ENCODE measurements at regions not wholly inside any gene's neighbourhood (a gene's known extent, or its start where the extent isn't known, plus 50 kb on each side); places are given as distances from the start of the nearest gene placed in this dataset.

DNA sequence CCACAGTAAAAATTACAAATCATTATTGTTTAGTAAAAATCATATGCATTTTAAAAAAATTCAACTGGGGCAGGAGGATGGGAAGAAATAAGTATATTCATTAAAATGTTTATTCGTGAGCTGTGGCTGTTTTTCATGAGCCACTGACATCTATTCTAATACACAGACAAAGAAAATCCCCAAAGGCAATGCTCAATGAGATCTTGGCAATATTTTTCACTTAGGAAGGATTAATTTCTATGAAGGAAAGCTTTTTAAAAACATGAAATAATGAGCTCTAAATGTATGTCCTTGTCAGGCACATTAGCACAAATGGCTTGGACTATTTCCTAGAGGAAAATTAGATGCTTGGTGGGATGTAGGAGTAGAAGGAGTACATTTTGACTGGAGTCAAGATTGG is 262.0 kb upstream of the MMADHC start:
- H3K9ac ChIP-seq (ENCODE audit: extremely low read depth, insufficient read length, low read length) = no peak overlapping the region
- WGBS (ENCODE audit: extremely low coverage, insufficient read length, low lambda C conversion rate) = no CpG with 5 or more reads among the region's 1 CpG
- H3K18ac ChIP-seq (ENCODE audit: insufficient read length, low read depth, low read length) = no peak overlapping the region
- no peak overlapping the region for H2BK5ac ChIP-seq (ENCODE audit: insufficient read length, low read length)
- H2BK20ac ChIP-seq (ENCODE audit: low read depth, low read length, poor library complexity, severe bottlenecking) = no peak overlapping the region
- TF ChIP-seq, protein P1, sequence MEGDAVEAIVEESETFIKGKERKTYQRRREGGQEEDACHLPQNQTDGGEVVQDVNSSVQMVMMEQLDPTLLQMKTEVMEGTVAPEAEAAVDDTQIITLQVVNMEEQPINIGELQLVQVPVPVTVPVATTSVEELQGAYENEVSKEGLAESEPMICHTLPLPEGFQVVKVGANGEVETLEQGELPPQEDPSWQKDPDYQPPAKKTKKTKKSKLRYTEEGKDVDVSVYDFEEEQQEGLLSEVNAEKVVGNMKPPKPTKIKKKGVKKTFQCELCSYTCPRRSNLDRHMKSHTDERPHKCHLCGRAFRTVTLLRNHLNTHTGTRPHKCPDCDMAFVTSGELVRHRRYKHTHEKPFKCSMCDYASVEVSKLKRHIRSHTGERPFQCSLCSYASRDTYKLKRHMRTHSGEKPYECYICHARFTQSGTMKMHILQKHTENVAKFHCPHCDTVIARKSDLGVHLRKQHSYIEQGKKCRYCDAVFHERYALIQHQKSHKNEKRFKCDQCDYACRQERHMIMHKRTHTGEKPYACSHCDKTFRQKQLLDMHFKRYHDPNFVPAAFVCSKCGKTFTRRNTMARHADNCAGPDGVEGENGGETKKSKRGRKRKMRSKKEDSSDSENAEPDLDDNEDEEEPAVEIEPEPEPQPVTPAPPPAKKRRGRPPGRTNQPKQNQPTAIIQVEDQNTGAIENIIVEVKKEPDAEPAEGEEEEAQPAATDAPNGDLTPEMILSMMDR (conservative IDR thresholded peaks at IDR 0.05) = no peak
- Mint-ChIP-seq H3K27me3 (ENCODE audit: low read depth) (peaks cover 1% of the 10 kb centered on the region; the same call in 1 of the 2 replicates), H3K36me3 (ENCODE audit: insufficient read depth in 1 of 3, low read depth in 3 of 3) (peaks cover 6 to 11% (median 6%) of the 10 kb centered on the region in 3 experiments), H3K4me1 (no peaks in the 10 kb centered on the region; a peak in 1 of 4 replicates), H3K9me3 (peaks cover 9 to 11% of the 10 kb centered on the region in 2 experiments), H3K27ac (no peak overlapping the region; a peak in 1 of 7 replicates), H3K4me3 (no peak overlapping the region)
- H3K4me1 ChIP-seq (ENCODE audit: insufficient read depth, low read length) = no peaks in the 10 kb centered on the region
- H4K91ac ChIP-seq (ENCODE audit: insufficient read length, low read depth, low read length) = no peak overlapping the region
- no peaks in the 10 kb centered on the region for H3K79me1 ChIP-seq (ENCODE audit: insufficient read depth, low read depth, low read length, poor library complexity, severe bottlenecking)
- H3K27me3 ChIP-seq (ENCODE audit: insufficient read depth, low read length) = no peaks in the 10 kb centered on the region
- no peak overlapping the region for H2BK15ac ChIP-seq (ENCODE audit: low read depth, low read length)
- no peak overlapping the region for H3T11ph ChIP-seq (ENCODE audit: low read length)
- no peak overlapping the region for H4K5ac ChIP-seq (ENCODE audit: insufficient read length, low read depth, low read length)
- no peak for DNase-seq
- H3K4me2 ChIP-seq (ENCODE audit: insufficient read depth, insufficient read length, low read length) = no peak overlapping the region
- H3K23me2 ChIP-seq (ENCODE audit: insufficient read length, low read depth, low read length, poor library complexity, severe bottlenecking) = no peaks in the 10 kb centered on the region
- H2AK5ac ChIP-seq (ENCODE audit: insufficient read length, low read length) = no peak overlapping the region
- no peak overlapping the region for H3K27ac ChIP-seq (ENCODE audit: insufficient read length, low read depth, low read length)
- H4K8ac ChIP-seq (replicated peaks; ENCODE audit: insufficient read length, low read depth, low read length) = no peak overlapping the region
- H3K56ac ChIP-seq (ENCODE audit: insufficient read length, low read depth, low read length) = no peak overlapping the region
- no peaks in the 10 kb centered on the region for H3K79me2 ChIP-seq (ENCODE audit: insufficient read depth, low read length)
- H3K4ac ChIP-seq (ENCODE audit: low read depth, low read length) = no peak overlapping the region
- H2BK120ac ChIP-seq (ENCODE audit: low read depth, low read length, poor library complexity, severe bottlenecking) = no peak overlapping the region
- H2AFZ ChIP-seq (ENCODE audit: low read length) = no peak overlapping the region
- H2BK12ac ChIP-seq (ENCODE audit: insufficient read length, low read depth, low read length) = no peak overlapping the region
- H3K9me3 ChIP-seq (ENCODE audit: control insufficient read depth, low read depth, low read length) = no peaks in the 10 kb centered on the region
- H4K20me1 ChIP-seq (ENCODE audit: control insufficient read depth, insufficient read depth, insufficient read length) = no peaks in the 10 kb centered on the region
- no peak overlapping the region for H3K14ac ChIP-seq (ENCODE audit: insufficient read depth, low read length)
- no peak overlapping the region for H3K23ac ChIP-seq (ENCODE audit: insufficient read length, low read depth, low read length)
